BE2C (cell line): ENCODE measurements at regions not wholly inside any gene's neighbourhood (a gene's known extent, or its start where the extent isn't known, plus 50 kb on each side); places are given as distances from the start of the nearest gene placed in this dataset.
"Not testable (repeated sequence)": the region's sequence is repeated elsewhere in the genome, so short reads cannot be mapped to it uniquely, and the experiment has no call there.

ENCODE experiments used
- DNase-seq: peaks from one replicate; pipeline ENCODE4 v3.0.0-alpha.2; 2020
- H3K27me3 ChIP-seq: fragments of 250-450 bp; sonication (Bioruptor Pico); 2 replicates; pipeline ENCODE4 v1.5.1; 2020; ENCODE audit warnings: mild to moderate bottlenecking
- H3K36me3 ChIP-seq: fragments of 250-450 bp; sonication (Bioruptor Pico); 2 replicates; pipeline ENCODE4 v1.5.1; 2020; ENCODE audit warnings: mild to moderate bottlenecking
- H3K4me1 ChIP-seq: fragments of 250-450 bp; sonication (Bioruptor Pico); 2 replicates; pipeline ENCODE4 v1.5.1; 2020
- H3K4me3 ChIP-seq: 2 replicates; pipeline ENCODE4 v1.5.1; 2011; ENCODE audit warnings: low read depth, low read length
- H3K9me3 ChIP-seq: fragments of 250-450 bp; sonication (Bioruptor Pico); 2 replicates; pipeline ENCODE4 v1.5.1; 2020
- TF ChIP-seq, protein P1 (sequence below): IDR thresholded peaks from 2 replicates; pipeline ENCODE4 v1.5.1; 2012; ENCODE audit warnings: mild to moderate bottlenecking, low read depth, low read length

DNA sequence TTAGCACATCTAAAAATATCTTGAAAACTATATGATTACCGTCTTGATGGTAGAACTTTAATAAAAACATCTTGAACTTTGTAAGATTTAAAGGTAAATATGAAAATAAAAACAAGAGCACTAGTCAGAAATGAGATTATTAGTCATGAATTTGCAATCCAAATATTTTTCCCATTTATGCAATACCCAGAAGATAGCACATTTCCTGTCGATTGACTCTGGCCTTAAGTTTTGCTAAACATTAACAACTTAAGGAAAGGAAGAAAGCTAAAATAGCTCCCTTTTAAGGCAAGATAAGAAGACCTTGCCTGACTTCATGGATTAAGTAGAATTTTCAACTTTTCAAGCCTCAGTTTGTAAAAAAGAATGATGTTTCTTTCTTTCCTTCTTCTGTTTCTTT lies 1374.7 kb upstream of the RAG2 start:
- Histone ChIP-seq H3K4me3 (no peak overlapping the region), H3K9me3 (no peaks in the 10 kb centered on the region), H3K36me3 (no peaks in the 10 kb centered on the region), H3K4me1 (no peaks in the 10 kb centered on the region), H3K27me3 (no peaks in the 10 kb centered on the region)
- DNase-seq = no peak
- TF ChIP-seq, protein P1, sequence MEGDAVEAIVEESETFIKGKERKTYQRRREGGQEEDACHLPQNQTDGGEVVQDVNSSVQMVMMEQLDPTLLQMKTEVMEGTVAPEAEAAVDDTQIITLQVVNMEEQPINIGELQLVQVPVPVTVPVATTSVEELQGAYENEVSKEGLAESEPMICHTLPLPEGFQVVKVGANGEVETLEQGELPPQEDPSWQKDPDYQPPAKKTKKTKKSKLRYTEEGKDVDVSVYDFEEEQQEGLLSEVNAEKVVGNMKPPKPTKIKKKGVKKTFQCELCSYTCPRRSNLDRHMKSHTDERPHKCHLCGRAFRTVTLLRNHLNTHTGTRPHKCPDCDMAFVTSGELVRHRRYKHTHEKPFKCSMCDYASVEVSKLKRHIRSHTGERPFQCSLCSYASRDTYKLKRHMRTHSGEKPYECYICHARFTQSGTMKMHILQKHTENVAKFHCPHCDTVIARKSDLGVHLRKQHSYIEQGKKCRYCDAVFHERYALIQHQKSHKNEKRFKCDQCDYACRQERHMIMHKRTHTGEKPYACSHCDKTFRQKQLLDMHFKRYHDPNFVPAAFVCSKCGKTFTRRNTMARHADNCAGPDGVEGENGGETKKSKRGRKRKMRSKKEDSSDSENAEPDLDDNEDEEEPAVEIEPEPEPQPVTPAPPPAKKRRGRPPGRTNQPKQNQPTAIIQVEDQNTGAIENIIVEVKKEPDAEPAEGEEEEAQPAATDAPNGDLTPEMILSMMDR = no peak

DNA sequence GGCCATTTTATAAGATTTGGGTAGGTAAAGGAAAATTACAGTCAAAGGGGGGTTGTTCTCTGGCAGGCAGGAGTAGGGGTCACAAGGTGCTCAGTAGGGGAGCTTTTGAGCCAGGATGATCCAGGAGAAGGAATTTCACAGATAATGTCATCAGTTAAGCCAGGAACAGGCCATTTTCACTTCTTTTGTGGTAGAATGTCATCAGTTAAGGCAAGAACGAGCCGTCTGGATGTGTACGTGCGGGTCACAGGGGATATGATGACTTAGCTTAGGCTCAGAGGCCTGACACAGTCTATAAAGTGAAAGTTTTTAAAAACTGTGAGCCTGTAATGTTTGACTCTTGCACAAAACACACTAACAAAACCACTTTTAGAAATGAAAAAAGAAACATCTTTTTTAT lies 1371.3 kb upstream of the RAG2 start:
- H3K4me1 ChIP-seq, DNase-seq, H3K36me3 ChIP-seq, H3K9me3 ChIP-seq, H3K27me3 ChIP-seq, H3K4me3 ChIP-seq: not testable (repeated sequence)

DNA sequence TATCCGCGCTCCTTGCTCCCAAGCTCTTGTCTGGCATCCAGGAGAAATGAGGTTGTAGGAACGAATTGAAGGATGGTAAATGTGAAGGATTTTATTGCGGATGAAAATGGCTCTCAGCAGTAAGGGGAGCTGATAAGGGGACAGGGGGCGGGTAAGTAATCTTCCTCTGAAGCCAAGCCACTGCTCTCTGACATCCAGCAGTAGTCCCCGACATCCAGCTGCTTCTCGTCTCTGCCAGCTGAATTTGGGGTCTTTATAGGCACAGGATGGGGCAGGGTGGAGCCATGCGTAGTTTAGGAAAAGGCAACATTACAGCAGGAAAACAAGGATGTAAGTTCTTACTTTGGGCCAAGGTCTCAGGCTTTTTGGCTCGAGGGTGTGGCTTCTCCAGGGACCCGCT lies 1370.1 kb upstream of the RAG2 start:
- DNase-seq = no peak
- no peak overlapping the region for H3K4me3 ChIP-seq
- no peaks in the 10 kb centered on the region for H3K9me3 ChIP-seq

DNA sequence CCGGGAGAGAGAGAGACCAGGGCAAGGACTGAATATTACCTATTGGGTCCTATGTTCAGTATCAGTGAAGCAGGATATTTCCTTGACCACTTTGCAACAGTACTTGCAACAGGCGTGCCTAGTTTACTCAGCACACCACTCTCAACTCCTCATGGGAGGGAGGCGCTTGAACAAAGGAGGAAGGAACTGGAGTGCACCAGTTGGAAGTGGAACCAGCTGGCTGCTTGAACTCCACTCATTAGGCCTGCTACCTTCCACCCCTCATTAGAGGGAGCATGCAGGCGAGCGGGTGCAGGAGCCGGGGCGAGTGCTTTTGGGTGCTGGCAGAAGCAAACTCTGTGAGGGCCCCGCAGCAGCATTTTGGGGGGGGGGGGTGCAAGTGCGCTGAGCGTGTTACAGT lies 1369.6 kb upstream of the RAG2 start:
- DNase-seq = no peak
- Histone ChIP-seq H3K27me3 (no peaks in the 10 kb centered on the region), H3K4me1 (no peaks in the 10 kb centered on the region), H3K4me3 (no peak overlapping the region), H3K9me3 (no peaks in the 10 kb centered on the region), H3K36me3 (no peaks in the 10 kb centered on the region)
- TF ChIP-seq, protein P1 = no peak

More for the DNA sequence above, 1370.1 kb upstream of the RAG2 start:
- TF ChIP-seq, protein P1 = no peak
- no peaks in the 10 kb centered on the region for H3K36me3 ChIP-seq
- no peaks in the 10 kb centered on the region for H3K4me1 ChIP-seq
- H3K27me3 ChIP-seq = no peaks in the 10 kb centered on the region

DNA sequence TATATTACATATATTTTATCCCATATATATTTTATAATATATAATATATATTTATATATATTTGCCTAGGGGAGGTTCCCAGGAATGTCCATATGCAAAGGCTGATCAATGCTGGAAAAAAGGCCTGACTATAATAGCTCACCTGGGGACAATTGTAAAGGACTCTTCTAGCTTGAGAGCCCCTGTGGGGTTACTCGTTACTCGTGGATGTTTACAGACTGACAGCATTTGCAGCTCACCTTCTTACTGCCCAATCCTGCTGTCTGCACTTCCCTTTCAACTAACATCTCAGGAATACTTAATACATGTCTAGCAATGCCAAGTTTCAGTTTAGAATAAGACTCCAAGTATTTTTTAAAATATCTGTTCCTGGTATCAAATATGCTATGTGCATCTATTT lies 1365.4 kb upstream of the RAG2 start:
- no peaks in the 10 kb centered on the region for H3K4me1 ChIP-seq
- H3K27me3 ChIP-seq = no peaks in the 10 kb centered on the region
- DNase-seq = no peak
- no peaks in the 10 kb centered on the region for H3K9me3 ChIP-seq
- H3K4me3 ChIP-seq = no peak overlapping the region
- H3K36me3 ChIP-seq = no peaks in the 10 kb centered on the region
- TF ChIP-seq, protein P1 = no peak

DNA sequence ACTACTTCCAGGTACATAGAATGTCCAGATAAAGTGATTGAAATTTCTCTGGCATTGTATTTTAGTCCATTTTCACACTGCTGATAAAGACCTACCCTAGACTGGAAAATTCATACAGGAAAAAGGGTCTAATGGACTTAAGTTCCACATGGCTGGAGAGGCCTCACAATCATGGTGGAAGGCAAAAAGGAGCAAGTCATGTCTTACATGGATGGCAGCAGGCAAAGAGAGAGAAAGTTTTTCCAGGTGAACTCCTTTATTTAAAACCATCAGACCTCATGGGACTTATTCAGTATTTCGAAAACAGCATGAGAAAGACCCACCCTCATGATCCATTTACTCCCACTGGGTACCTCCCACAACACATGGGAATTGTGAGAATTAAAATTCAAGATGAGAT lies 1359.7 kb upstream of the RAG2 start:
- no peaks in the 10 kb centered on the region for H3K27me3 ChIP-seq
- H3K4me1 ChIP-seq = no peaks in the 10 kb centered on the region
- no peaks in the 10 kb centered on the region for H3K9me3 ChIP-seq
- no peaks in the 10 kb centered on the region for H3K36me3 ChIP-seq
- TF ChIP-seq, protein P1 = no peak
- no peak for DNase-seq
- H3K4me3 ChIP-seq = no peak overlapping the region

DNA sequence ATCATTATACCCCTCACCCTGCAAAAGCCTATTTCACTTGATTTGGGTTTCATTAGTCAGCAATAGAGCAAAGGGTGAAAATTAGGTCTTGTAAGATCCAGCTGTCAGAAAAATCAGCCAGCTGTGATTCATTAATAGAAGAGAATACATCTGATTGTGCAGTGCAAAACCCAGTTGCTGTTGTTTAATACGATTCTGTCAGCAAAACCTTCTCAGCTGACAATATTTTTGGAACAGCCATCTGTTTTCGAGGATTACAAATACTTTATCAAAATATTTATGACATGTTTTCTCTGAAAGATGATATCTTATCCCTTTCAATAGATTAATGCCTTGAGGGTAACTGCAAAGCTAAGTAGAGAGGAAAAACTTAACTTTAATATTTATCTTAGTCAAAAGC lies 1354.0 kb upstream of the RAG2 start:
- no peaks in the 10 kb centered on the region for H3K9me3 ChIP-seq
- H3K4me1 ChIP-seq = no peaks in the 10 kb centered on the region
- no peak overlapping the region for H3K4me3 ChIP-seq
- TF ChIP-seq, protein P1 = no peak
- H3K36me3 ChIP-seq = no peaks in the 10 kb centered on the region
- H3K27me3 ChIP-seq = no peaks in the 10 kb centered on the region
- DNase-seq = no peak
